PC-3 (cell line): ENCODE measurements at regions not wholly inside any gene's neighbourhood (a gene's known extent, or its start where the extent isn't known, plus 50 kb on each side); places are given as distances from the start of the nearest gene placed in this dataset.

ENCODE experiments used
- ATAC-seq: fragments of 200-7000 bp; cut with Tn5 transposase; 2 replicates; pipeline ENCODE4 v1.9.1; 2020; ENCODE audit warnings: mild to moderate bottlenecking, moderate library complexity
- BruUV-seq: library from RNA; stranded (reverse); fragments of 400-500 nt; replicated peaks from 2 replicates; lab custom pipeline; 2021; lab: Mats Ljungman, UMichigan
- CTCF ChIA-PET: fragments of 300-600 bp; sonication (Branson Sonifier 250); formaldehyde crosslinking; loops from one replicate; lab custom pipeline; 2022; ENCODE audit warnings: antibody characterized with exemption; lab: Charles Lee
- POLR2A ChIA-PET: fragments of 300-600 bp; sonication (Branson Sonifier 250); formaldehyde crosslinking; loops from one replicate; lab custom pipeline; 2022; ENCODE audit warnings: antibody characterized with exemption; ENCODE audit not compliant: unreplicated experiment; lab: Charles Lee
- DNase-seq: peaks from one replicate; pipeline ENCODE4 v3.0.0-alpha.2; 2015
- H2AFZ ChIP-seq: fragments of 300-600 bp; sonication (generic); 2 replicates; pipeline ENCODE4 v1.6.0; 2016; ENCODE audit warnings: antibody characterized with exemption, low read length
- H3F3A ChIP-seq: fragments of 300-600 bp; sonication (generic); one replicate; pipeline ENCODE4 v1.6.0; 2017; ENCODE audit warnings: antibody characterized with exemption, low read length, control low read depth, mild to moderate bottlenecking; ENCODE audit not compliant: unreplicated experiment
- H3K27ac ChIP-seq: fragments of 300-600 bp; sonication (generic); 2 replicates; pipeline ENCODE4 v1.5.1; 2016; ENCODE audit warnings: mild to moderate bottlenecking, low read length
- H3K27me3 ChIP-seq: fragments of 300-600 bp; sonication (generic); 2 replicates; pipeline ENCODE4 v1.6.1; 2016; ENCODE audit warnings: low read length, mixed read lengths
- H3K36me3 ChIP-seq: fragments of 300-600 bp; sonication (generic); 2 replicates; pipeline ENCODE4 v1.6.1; 2016; ENCODE audit warnings: low read depth, mixed run types, low read length, mixed read lengths
- H3K4me1 ChIP-seq: fragments of 300-600 bp; sonication (generic); 2 replicates; pipeline ENCODE4 v1.5.1; 2016; ENCODE audit warnings: low read length; ENCODE audit not compliant: insufficient read depth
- H3K4me2 ChIP-seq: fragments of 300-600 bp; sonication (generic); 2 replicates; pipeline ENCODE4 v1.6.0; 2016; ENCODE audit warnings: low read length
- H3K4me3 ChIP-seq: fragments of 300-600 bp; sonication (generic); 2 replicates; pipeline ENCODE4 v1.5.1; 2016; ENCODE audit warnings: mild to moderate bottlenecking, low read length, mixed read lengths
- H3K79me2 ChIP-seq: fragments of 300-600 bp; sonication (generic); 2 replicates; pipeline ENCODE4 v1.6.1; 2017; ENCODE audit warnings: low read length, mixed read lengths
- H3K9ac ChIP-seq: fragments of 300-600 bp; sonication (generic); 2 replicates; pipeline ENCODE4 v1.6.0; 2016; ENCODE audit warnings: mild to moderate bottlenecking, low read length
- H3K9me2 ChIP-seq: fragments of 300-600 bp; sonication (generic); replicated peaks from 2 replicates; pipeline ENCODE4 v1.6.1; 2016; ENCODE audit warnings: mixed run types, low read length, mixed read lengths
- H3K9me3 ChIP-seq: fragments of 300-600 bp; sonication (generic); 2 replicates; pipeline ENCODE4 v1.6.1; 2016; ENCODE audit warnings: low read length, mixed read lengths
- H4K20me1 ChIP-seq: fragments of 300-600 bp; sonication (generic); 2 replicates; pipeline ENCODE4 v1.6.1; 2016; ENCODE audit warnings: low read length, mixed read lengths
- EZH2 ChIP-seq: fragments of 300-600 bp; sonication (generic); IDR thresholded peaks from one replicate; pipeline ENCODE4 v1.6.1; 2017; ENCODE audit warnings: antibody characterized with exemption, mild to moderate bottlenecking, low read length; ENCODE audit not compliant: unreplicated experiment
- EZH2phosphoT487 ChIP-seq: fragments of 300-600 bp; sonication (generic); IDR thresholded peaks from 2 replicates; pipeline ENCODE4 v1.6.1; 2018; ENCODE audit warnings: mild to moderate bottlenecking, antibody characterized with exemption, low read length, borderline replicate concordance
- intact Hi-C: fragments of 100-400 bp; cut with micrococcal nuclease; formaldehyde crosslinking; loops from 2 replicates; pipeline ENCODE4 v1.9.0; 2023
- TF ChIP-seq, protein P1 (sequence below): fragments of 300-600 bp; sonication (generic); conservative IDR thresholded peaks from 2 replicates; pipeline ENCODE4 v1.5.1; 2017; ENCODE audit warnings: antibody characterized with exemption, low read depth, mild to moderate bottlenecking, low read length

GRCh38 chr5:104363567-104363966 lies 801.0 kb upstream of the NUDT12 start:
- DNase-seq (no peak), ATAC-seq (no peak)
- CTCF ChIA-PET: no interaction called here
- H3K9me2 ChIP-seq: no peaks in the 10 kb centered on the region
- no peak overlapping the region for H3K4me3 ChIP-seq
- H4K20me1 ChIP-seq: no peaks in the 10 kb centered on the region
- H3K36me3 ChIP-seq: no peaks in the 10 kb centered on the region
- H3F3A ChIP-seq: no peaks in the 10 kb centered on the region
- H3K4me2 ChIP-seq: no peak overlapping the region
- H3K9ac ChIP-seq: no peak overlapping the region
- H3K27me3 ChIP-seq: no peaks in the 10 kb centered on the region
- H3K27ac ChIP-seq: no peak overlapping the region
- H2AFZ ChIP-seq: no peak overlapping the region
- no peak for TF ChIP-seq EZH2phosphoT487
- TF ChIP-seq EZH2: no peak
- TF ChIP-seq, protein P1, sequence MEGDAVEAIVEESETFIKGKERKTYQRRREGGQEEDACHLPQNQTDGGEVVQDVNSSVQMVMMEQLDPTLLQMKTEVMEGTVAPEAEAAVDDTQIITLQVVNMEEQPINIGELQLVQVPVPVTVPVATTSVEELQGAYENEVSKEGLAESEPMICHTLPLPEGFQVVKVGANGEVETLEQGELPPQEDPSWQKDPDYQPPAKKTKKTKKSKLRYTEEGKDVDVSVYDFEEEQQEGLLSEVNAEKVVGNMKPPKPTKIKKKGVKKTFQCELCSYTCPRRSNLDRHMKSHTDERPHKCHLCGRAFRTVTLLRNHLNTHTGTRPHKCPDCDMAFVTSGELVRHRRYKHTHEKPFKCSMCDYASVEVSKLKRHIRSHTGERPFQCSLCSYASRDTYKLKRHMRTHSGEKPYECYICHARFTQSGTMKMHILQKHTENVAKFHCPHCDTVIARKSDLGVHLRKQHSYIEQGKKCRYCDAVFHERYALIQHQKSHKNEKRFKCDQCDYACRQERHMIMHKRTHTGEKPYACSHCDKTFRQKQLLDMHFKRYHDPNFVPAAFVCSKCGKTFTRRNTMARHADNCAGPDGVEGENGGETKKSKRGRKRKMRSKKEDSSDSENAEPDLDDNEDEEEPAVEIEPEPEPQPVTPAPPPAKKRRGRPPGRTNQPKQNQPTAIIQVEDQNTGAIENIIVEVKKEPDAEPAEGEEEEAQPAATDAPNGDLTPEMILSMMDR: no peak
- no peaks in the 10 kb centered on the region for H3K9me3 ChIP-seq
- POLR2A ChIA-PET: no interaction called here
- H3K4me1 ChIP-seq: no peaks in the 10 kb centered on the region
- intact Hi-C loops: no loop called here
- BruUV-seq: no TSS peak
- H3K79me2 ChIP-seq: no peaks in the 10 kb centered on the region

- no peaks in the 10 kb centered on the region for H3K4me1 ChIP-seq
- CTCF ChIA-PET: no interaction called here
- no peaks in the 10 kb centered on the region for H3K79me2 ChIP-seq
- ATAC-seq (no peak), DNase-seq (no peak)
- H3K36me3 ChIP-seq: no peaks in the 10 kb centered on the region
- no peaks in the 10 kb centered on the region for H3K9me3 ChIP-seq
- H3F3A ChIP-seq: no peaks in the 10 kb centered on the region
- H3K4me2 ChIP-seq: no peak overlapping the region
- TF ChIP-seq EZH2phosphoT487 (no peak), EZH2 (no peak)
- TF ChIP-seq, protein P1: no peak
- H4K20me1 ChIP-seq: no peaks in the 10 kb centered on the region
- BruUV-seq: no TSS peak
- POLR2A ChIA-PET: interaction anchor here (0.6 kb wide), 1 partner anchor 37 kb away, joined by 9 read pairs; no protein-coding TSS in a partner anchor
- H3K4me3 ChIP-seq: no peak overlapping the region
- H2AFZ ChIP-seq: no peak overlapping the region
- intact Hi-C loops: no loop called here
- no peak overlapping the region for H3K9ac ChIP-seq
- no peaks in the 10 kb centered on the region for H3K27me3 ChIP-seq
- no peaks in the 10 kb centered on the region for H3K9me2 ChIP-seq
- H3K27ac ChIP-seq: no peak overlapping the region
These were observed 799.3 kb upstream of the NUDT12 start for GRCh38 chr5:104361932-104362331.

GRCh38 chr5:104355350-104355749 lies 792.8 kb upstream of the NUDT12 start:
- Histone ChIP-seq H3K27ac (no peak overlapping the region), H3K79me2 (no peaks in the 10 kb centered on the region), H3F3A (no peaks in the 10 kb centered on the region), H3K9me3 (no peaks in the 10 kb centered on the region), H3K36me3 (no peaks in the 10 kb centered on the region), H3K9me2 (no peaks in the 10 kb centered on the region), H3K9ac (no peak overlapping the region), H4K20me1 (no peaks in the 10 kb centered on the region), H2AFZ (no peak overlapping the region), H3K4me2 (no peak overlapping the region), H3K4me1 (peaks cover 16% of the 10 kb centered on the region), H3K27me3 (no peaks in the 10 kb centered on the region), H3K4me3 (no peak overlapping the region)
- DNase-seq (no peak), ATAC-seq (no peak)
- BruUV-seq: no TSS peak
- POLR2A ChIA-PET: no interaction called here
- TF ChIP-seq EZH2 (no peak), EZH2phosphoT487 (no peak)
- TF ChIP-seq, protein P1: no peak
- CTCF ChIA-PET: no interaction called here
- intact Hi-C loops: no loop called here
